ENCODE measurements at regions not wholly inside any gene's neighbourhood (a gene's known extent, or its start where the extent isn't known, plus 50 kb on each side); places are given as distances from the start of the nearest gene placed in this dataset.

DNA sequence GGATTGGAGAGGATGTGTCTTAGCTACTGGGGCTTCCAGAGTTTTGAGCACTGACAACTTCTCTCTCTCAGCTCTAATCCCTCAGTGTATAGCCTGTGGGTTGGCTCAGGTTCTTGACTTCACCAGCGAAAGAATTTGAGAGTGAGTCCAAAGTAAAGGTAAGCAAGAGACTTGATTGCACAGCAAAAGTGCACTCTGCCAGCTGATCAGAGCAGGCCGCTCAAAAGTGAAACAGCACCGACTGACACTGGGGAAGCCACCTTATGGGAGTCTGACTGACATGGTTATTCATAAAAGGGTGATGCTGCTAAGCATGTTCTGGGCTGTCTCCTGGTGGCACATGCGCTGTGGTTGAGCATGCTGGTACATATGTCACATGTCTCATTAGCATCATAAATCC is 389.5 kb downstream of the CBLN4 start:
- no peak for TF ChIP-seq POLR2A (IDR thresholded peaks at IDR 0.05)
- TF ChIP-seq, protein P1, sequence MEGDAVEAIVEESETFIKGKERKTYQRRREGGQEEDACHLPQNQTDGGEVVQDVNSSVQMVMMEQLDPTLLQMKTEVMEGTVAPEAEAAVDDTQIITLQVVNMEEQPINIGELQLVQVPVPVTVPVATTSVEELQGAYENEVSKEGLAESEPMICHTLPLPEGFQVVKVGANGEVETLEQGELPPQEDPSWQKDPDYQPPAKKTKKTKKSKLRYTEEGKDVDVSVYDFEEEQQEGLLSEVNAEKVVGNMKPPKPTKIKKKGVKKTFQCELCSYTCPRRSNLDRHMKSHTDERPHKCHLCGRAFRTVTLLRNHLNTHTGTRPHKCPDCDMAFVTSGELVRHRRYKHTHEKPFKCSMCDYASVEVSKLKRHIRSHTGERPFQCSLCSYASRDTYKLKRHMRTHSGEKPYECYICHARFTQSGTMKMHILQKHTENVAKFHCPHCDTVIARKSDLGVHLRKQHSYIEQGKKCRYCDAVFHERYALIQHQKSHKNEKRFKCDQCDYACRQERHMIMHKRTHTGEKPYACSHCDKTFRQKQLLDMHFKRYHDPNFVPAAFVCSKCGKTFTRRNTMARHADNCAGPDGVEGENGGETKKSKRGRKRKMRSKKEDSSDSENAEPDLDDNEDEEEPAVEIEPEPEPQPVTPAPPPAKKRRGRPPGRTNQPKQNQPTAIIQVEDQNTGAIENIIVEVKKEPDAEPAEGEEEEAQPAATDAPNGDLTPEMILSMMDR (IDR thresholded peaks at IDR 0.05), result no peak
